Choroid plexus epithelial cell (primary cell): ENCODE measurements at regions not wholly inside any gene's neighbourhood (a gene's known extent, or its start where the extent isn't known, plus 50 kb on each side); places are given as distances from the start of the nearest gene placed in this dataset.
"Not testable (repeated sequence)": the region's sequence is repeated elsewhere in the genome, so short reads cannot be mapped to it uniquely, and the experiment has no call there.

ENCODE experiments used
- DNase-seq: peaks from one replicate; pipeline ENCODE4 v3.0.0-alpha.2; 2010; ENCODE audit warnings: low read depth
- H3K4me3 ChIP-seq: 2 replicates; pipeline ENCODE4 v1.5.1; 2011; ENCODE audit warnings: low read depth, mild to moderate bottlenecking, control low read depth, low read length, moderate library complexity
- TF ChIP-seq, protein P1 (sequence below): conservative IDR thresholded peaks from 2 replicates; pipeline ENCODE4 v1.5.1; 2011; ENCODE audit warnings: low read depth, mild to moderate bottlenecking, control low read depth, inconsistent platforms, low read length, moderate library complexity

DNA sequence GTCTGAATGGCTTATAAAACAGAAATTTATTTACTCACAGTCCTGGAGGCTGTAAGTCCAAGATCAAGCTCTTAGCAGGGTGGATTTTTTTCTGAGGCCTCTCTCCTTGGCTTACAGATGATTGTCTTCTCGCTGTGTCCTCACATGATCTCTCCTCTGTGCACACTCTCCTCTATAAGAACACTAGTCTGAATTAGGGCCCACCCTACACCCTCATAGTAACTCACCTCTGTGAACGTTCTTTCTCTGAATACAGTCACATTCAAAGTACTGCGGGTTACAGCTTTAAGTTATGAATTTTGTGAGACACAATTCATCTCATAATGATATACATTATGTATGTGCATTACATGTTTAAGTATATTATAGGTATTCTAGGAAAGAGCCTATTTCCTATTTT is 135.7 kb upstream of the ATXN7L3B start:
- DNase-seq, result no peak
- TF ChIP-seq, protein P1, sequence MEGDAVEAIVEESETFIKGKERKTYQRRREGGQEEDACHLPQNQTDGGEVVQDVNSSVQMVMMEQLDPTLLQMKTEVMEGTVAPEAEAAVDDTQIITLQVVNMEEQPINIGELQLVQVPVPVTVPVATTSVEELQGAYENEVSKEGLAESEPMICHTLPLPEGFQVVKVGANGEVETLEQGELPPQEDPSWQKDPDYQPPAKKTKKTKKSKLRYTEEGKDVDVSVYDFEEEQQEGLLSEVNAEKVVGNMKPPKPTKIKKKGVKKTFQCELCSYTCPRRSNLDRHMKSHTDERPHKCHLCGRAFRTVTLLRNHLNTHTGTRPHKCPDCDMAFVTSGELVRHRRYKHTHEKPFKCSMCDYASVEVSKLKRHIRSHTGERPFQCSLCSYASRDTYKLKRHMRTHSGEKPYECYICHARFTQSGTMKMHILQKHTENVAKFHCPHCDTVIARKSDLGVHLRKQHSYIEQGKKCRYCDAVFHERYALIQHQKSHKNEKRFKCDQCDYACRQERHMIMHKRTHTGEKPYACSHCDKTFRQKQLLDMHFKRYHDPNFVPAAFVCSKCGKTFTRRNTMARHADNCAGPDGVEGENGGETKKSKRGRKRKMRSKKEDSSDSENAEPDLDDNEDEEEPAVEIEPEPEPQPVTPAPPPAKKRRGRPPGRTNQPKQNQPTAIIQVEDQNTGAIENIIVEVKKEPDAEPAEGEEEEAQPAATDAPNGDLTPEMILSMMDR, result no peak
- H3K4me3 ChIP-seq, result no peak overlapping the region

DNA sequence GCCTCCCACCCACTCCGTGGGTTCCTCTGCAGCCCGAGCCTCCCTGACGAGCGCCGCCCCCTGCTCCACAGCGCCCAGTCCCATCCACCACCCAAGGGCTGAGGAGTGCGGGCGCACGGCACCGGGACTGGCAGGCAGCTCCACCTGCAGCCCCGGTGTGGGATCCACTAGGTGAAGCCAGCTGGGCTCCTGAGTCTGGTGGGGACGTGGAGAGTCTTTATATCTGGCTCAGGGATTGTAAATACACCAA is 134.5 kb upstream of the ATXN7L3B start:
- H3K4me3 ChIP-seq, DNase-seq: not testable (repeated sequence)

- no peak for DNase-seq
- TF ChIP-seq, protein P1, result no peak
- H3K4me3 ChIP-seq, result no peak overlapping the region
Observed at GRCh38 chr12:74408601-74409166, 129.0 kb upstream of the ATXN7L3B start.

DNA sequence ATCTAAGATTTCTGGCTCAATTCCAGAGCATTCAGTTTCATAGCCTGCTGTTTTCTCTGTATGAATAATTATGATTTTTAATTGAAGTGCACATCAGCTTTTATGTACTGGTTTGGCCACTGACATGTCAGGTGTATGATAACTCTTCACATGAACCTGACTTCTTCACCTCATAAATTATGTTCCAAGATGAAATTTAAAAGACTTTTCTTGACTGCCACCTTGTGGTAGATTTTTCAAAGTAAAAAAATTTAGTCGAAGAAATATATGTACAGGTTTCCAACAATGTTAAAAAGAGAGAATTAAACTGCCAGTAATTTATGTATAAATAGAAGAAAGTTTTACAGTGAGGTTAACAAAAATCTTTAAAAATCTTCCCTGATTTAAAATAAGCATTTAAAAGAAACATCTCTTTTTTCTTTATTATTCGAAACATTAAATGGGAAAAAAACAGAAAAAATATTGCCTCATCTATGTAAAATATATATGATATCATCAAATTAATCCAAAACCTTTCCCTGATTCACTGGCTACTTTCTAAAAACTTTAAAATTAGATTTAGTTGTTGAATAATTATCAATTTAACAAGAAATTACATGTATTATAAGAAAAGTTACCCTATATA is 124.9 kb upstream of the ATXN7L3B start:
- H3K4me3 ChIP-seq, result no peak overlapping the region
- peak; percentile 36 for DNase-seq
- TF ChIP-seq, protein P1, result peak; percentile 44

GRCh38 chr12:74415633-74416032 is 122.0 kb upstream of the ATXN7L3B start:
- peak; percentile 54 for DNase-seq
- H3K4me3 ChIP-seq, result no peak overlapping the region
- TF ChIP-seq, protein P1, result peak; percentile 67

- TF ChIP-seq, protein P1, result no peak
- no peak overlapping the region for H3K4me3 ChIP-seq
- no peak for DNase-seq
Observed at GRCh38 chr12:74418573-74418972, 119.1 kb upstream of the ATXN7L3B start.

DNA sequence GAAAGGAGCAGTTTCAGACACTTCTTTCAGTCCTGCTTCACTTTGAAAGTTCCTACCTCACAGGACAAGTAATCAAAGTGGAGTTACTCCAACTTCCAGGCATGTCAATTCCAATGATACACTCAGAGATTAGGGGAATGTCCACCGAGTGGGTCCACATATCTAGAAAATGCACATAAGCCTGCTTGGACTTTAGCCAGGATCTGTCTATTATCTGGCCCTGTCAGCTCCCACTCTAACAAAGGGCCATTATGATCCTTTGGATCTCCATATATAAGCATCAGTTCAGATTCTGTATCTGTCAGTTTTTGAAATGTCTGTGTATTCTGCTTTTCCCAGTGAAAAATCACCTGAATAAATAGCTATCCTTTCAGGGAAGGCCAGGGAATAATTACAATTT is 112.9 kb upstream of the ATXN7L3B start:
- TF ChIP-seq, protein P1, result no peak
- no peak for DNase-seq
- no peak overlapping the region for H3K4me3 ChIP-seq
